ENCODE measurements at regions not wholly inside any gene's neighbourhood (a gene's known extent, or its start where the extent isn't known, plus 50 kb on each side); places are given as distances from the start of the nearest gene placed in this dataset.

GRCh38 chr17:33435721-33436301, 142.7 kb upstream of the ASIC2 start:
- H3K27ac ChIP-seq (ENCODE audit: low read depth in 1 of 2, low read length in 2 of 2) = no peak overlapping the region
- no peak overlapping the region for H2AFZ ChIP-seq (ENCODE audit: insufficient read depth, low read depth, low read length, poor library complexity, severe bottlenecking)
- intact Hi-C loops (cut with micrococcal nuclease) = no loop called here
- H3K9me3 ChIP-seq (replicated peaks in 1 of 2; ENCODE audit: control insufficient read depth in 1 of 2, insufficient read depth in 1 of 2, low read length in 2 of 2) = no peaks in the 10 kb centered on the region
- no peaks in the 10 kb centered on the region for H4K20me1 ChIP-seq (ENCODE audit: insufficient read depth, low read length)
- DNase-seq = no peak
- Mint-ChIP-seq H3K4me3 (no peak overlapping the region), H3K4me1 (peaks cover 29% of the 10 kb centered on the region), H3K27me3 (ENCODE audit: low read depth in 3 of 3) (peaks cover 0 to 8% (median 0%) of the 10 kb centered on the region in 3 donors), H3K36me3 (no peaks in the 10 kb centered on the region), H3K9me3 (peaks cover 0 to 11% (median 5%) of the 10 kb centered on the region in 7 donors), H3K27ac (no peak overlapping the region)
- no peaks in the 10 kb centered on the region for H3K27me3 ChIP-seq (ENCODE audit: control insufficient read depth in 2 of 2, insufficient read depth in 2 of 2, low read length in 2 of 2)
- no peak overlapping the region for H3K4me2 ChIP-seq (replicated peaks; ENCODE audit: extremely low read depth, low read length, poor library complexity, severe bottlenecking)
- TF ChIP-seq CTCF (IDR thresholded peaks at IDR 0.05) = no peak
- H3K36me3 ChIP-seq (replicated peaks in 1 of 2; ENCODE audit: control insufficient read depth in 1 of 2, insufficient read depth in 2 of 2, low read length in 2 of 2) = no peaks in the 10 kb centered on the region
- H3K4me3 ChIP-seq (replicated peaks in 1 of 3; ENCODE audit: low read depth in 2 of 3, low read length in 3 of 3) = no peak overlapping the region
- 83% methylated on average over 2 of the region's 2 CpGs for WGBS (ENCODE audit: insufficient coverage)
- peaks cover 12 to 34% of the 10 kb centered on the region in 2 donors for H3K4me1 ChIP-seq (ENCODE audit: control insufficient read depth in 1 of 2, insufficient read depth in 2 of 2, low read length in 2 of 2)
- no peaks in the 10 kb centered on the region for H3K79me2 ChIP-seq (ENCODE audit: insufficient read depth, low read length)
- no peak overlapping the region for H3K9ac ChIP-seq (ENCODE audit: insufficient read depth, low read length, poor library complexity, severe bottlenecking)

- Histone ChIP-seq H3K27ac (ENCODE audit: low read depth in 1 of 2, low read length in 2 of 2) (no peak overlapping the region), H3K4me2 (replicated peaks; ENCODE audit: extremely low read depth, low read length, poor library complexity, severe bottlenecking) (no peak overlapping the region), H3K4me1 (ENCODE audit: control insufficient read depth in 1 of 2, insufficient read depth in 2 of 2, low read length in 2 of 2) (peaks cover 12 to 34% of the 10 kb centered on the region in 2 donors), H3K4me3 (replicated peaks in 1 of 3; ENCODE audit: low read depth in 2 of 3, low read length in 3 of 3) (no peak overlapping the region), H4K20me1 (ENCODE audit: insufficient read depth, low read length) (no peaks in the 10 kb centered on the region), H3K27me3 (ENCODE audit: control insufficient read depth in 2 of 2, insufficient read depth in 2 of 2, low read length in 2 of 2) (no peaks in the 10 kb centered on the region), H3K36me3 (replicated peaks in 1 of 2; ENCODE audit: control insufficient read depth in 1 of 2, insufficient read depth in 2 of 2, low read length in 2 of 2) (no peaks in the 10 kb centered on the region), H3K79me2 (ENCODE audit: insufficient read depth, low read length) (no peaks in the 10 kb centered on the region), H2AFZ (ENCODE audit: insufficient read depth, low read depth, low read length, poor library complexity, severe bottlenecking) (no peak overlapping the region), H3K9ac (ENCODE audit: insufficient read depth, low read length, poor library complexity, severe bottlenecking) (no peak overlapping the region), H3K9me3 (replicated peaks in 1 of 2; ENCODE audit: control insufficient read depth in 1 of 2, insufficient read depth in 1 of 2, low read length in 2 of 2) (no peaks in the 10 kb centered on the region)
- H3K27me3 Mint-ChIP-seq (ENCODE audit: low read depth in 3 of 3) = peaks cover 0 to 7% (median 0%) of the 10 kb centered on the region in 3 donors
- H3K4me1 Mint-ChIP-seq = peaks cover 29% of the 10 kb centered on the region
- H3K27ac Mint-ChIP-seq = peak overlapping the region in 1 of 7 donors; percentile 34
- no peaks in the 10 kb centered on the region for H3K36me3 Mint-ChIP-seq
- intact Hi-C loops (cut with micrococcal nuclease) = no loop called here
- 53% methylated on average over 2 of the region's 3 CpGs for WGBS (ENCODE audit: insufficient coverage)
- H3K4me3 Mint-ChIP-seq = no peak overlapping the region
- H3K9me3 Mint-ChIP-seq = peaks cover 0 to 9% (median 4%) of the 10 kb centered on the region in 7 donors
- no peak for TF ChIP-seq CTCF (IDR thresholded peaks at IDR 0.05)
- DNase-seq = peak in 2 of 3 donors; percentile 0 to 41
Observed at GRCh38 chr17:33436321-33436720, 143.2 kb upstream of the ASIC2 start.

Data from CD14-positive monocyte (primary cell).